Hepatocyte (in vitro differentiated cells): ENCODE measurements at regions not wholly inside any gene's neighbourhood (a gene's known extent, or its start where the extent isn't known, plus 50 kb on each side); places are given as distances from the start of the nearest gene placed in this dataset.

Experiments
- CTCF ChIP-seq: fragments of 200-600 bp; sonication (generic); IDR thresholded peaks from 2 replicates; pipeline ENCODE4 v1.5.1; 2016; ENCODE audit warnings: antibody characterized with exemption, mild to moderate bottlenecking; ENCODE audit not compliant: poor library complexity
- EZH2 ChIP-seq: fragments of 200-600 bp; sonication (generic); IDR thresholded peaks from 2 replicates; pipeline ENCODE4 v1.6.1; 2016; ENCODE audit warnings: antibody characterized with exemption, mild to moderate bottlenecking, borderline replicate concordance
- EZH2phosphoT487 ChIP-seq: fragments of 200-600 bp; sonication (generic); IDR thresholded peaks from one replicate; pipeline ENCODE4 v1.6.1; 2018; ENCODE audit warnings: antibody characterized with exemption, mild to moderate bottlenecking, low read depth, moderate library complexity; ENCODE audit not compliant: unreplicated experiment, severe bottlenecking

- TF ChIP-seq CTCF = no peak
- TF ChIP-seq EZH2 = no peak
- no peak for TF ChIP-seq EZH2phosphoT487
These were observed 95.2 kb upstream of the FOXF1 start for GRCh38 chr16:86414991-86415740.
